HG02870 (cell line): ENCODE measurements at regions not wholly inside any gene's neighbourhood (a gene's known extent, or its start where the extent isn't known, plus 50 kb on each side); places are given as distances from the start of the nearest gene placed in this dataset.

Experiments
- ATAC-seq: cut with Tn5 transposase; IDR thresholded peaks from one replicate; pipeline ENCODE4 v1.9.1; 2021; ENCODE audit warnings: mild to moderate bottlenecking, moderate library complexity; ENCODE audit not compliant: unreplicated experiment

- no peak for ATAC-seq
These were observed 108.7 kb upstream of the OTX2 start for GRCh38 chr14:56918849-56919574.

GRCh38 chr14:56905282-56905681, 95.0 kb upstream of the OTX2 start:
- no peak for ATAC-seq

- ATAC-seq, result no peak
These were observed 93.2 kb upstream of the OTX2 start for GRCh38 chr14:56903304-56903969.

- no peak for ATAC-seq
These were observed 92.1 kb upstream of the OTX2 start for GRCh38 chr14:56902385-56902784.

GRCh38 chr14:56900726-56901125, 90.4 kb upstream of the OTX2 start:
- ATAC-seq, result no peak

- no peak for ATAC-seq
These were observed 89.5 kb upstream of the OTX2 start for GRCh38 chr14:56899829-56900228.

GRCh38 chr14:56896922-56897321, 86.6 kb upstream of the OTX2 start:
- no peak for ATAC-seq

GRCh38 chr14:56896231-56896630, 86.0 kb upstream of the OTX2 start:
- ATAC-seq, result no peak

- ATAC-seq, result no peak
These were observed 84.9 kb upstream of the OTX2 start for GRCh38 chr14:56895154-56895553.

GRCh38 chr14:56894591-56894991, 84.3 kb upstream of the OTX2 start:
- no peak for ATAC-seq

GRCh38 chr14:56892959-56893358, 82.7 kb upstream of the OTX2 start:
- ATAC-seq, result no peak

- ATAC-seq, result no peak
These were observed 80.9 kb upstream of the OTX2 start for GRCh38 chr14:56891226-56891625.

GRCh38 chr14:56889705-56890104, 79.4 kb upstream of the OTX2 start:
- ATAC-seq, result no peak

GRCh38 chr14:56888274-56888673, 78.0 kb upstream of the OTX2 start:
- ATAC-seq, result no peak

GRCh38 chr14:56887216-56887615, 76.9 kb upstream of the OTX2 start:
- no peak for ATAC-seq

GRCh38 chr14:56886471-56887062, 76.3 kb upstream of the OTX2 start:
- no peak for ATAC-seq

- ATAC-seq, result no peak
These were observed 75.5 kb upstream of the OTX2 start for GRCh38 chr14:56885825-56886224.

- no peak for ATAC-seq
These were observed 74.3 kb upstream of the OTX2 start for GRCh38 chr14:56884617-56885016.

GRCh38 chr14:56881181-56881580, 70.9 kb upstream of the OTX2 start:
- no peak for ATAC-seq

- no peak for ATAC-seq
These were observed 68.5 kb upstream of the OTX2 start for GRCh38 chr14:56878766-56879165.

- no peak for ATAC-seq
These were observed 64.9 kb upstream of the OTX2 start for GRCh38 chr14:56875104-56875675.

- ATAC-seq, result no peak
These were observed 64.1 kb upstream of the OTX2 start for GRCh38 chr14:56874375-56874774.
